Ishikawa (cell line): ENCODE measurements at regions not wholly inside any gene's neighbourhood (a gene's known extent, or its start where the extent isn't known, plus 50 kb on each side); places are given as distances from the start of the nearest gene placed in this dataset.

Experiments
- CEBPB ChIP-seq: IDR thresholded peaks from 2 replicates; pipeline ENCODE4 v1.6.1; 2012
- CREB1 ChIP-seq: IDR thresholded peaks from 2 replicates; pipeline ENCODE4 v1.6.1; 2012; ENCODE audit warnings: low read depth
- EGR1 ChIP-seq: IDR thresholded peaks from 2 replicates; pipeline ENCODE4 v1.6.1; 2012
- EP300 ChIP-seq: IDR thresholded peaks from 2 replicates; pipeline ENCODE4 v1.6.1; 2012; ENCODE audit warnings: borderline replicate concordance
- FOXM1 ChIP-seq: IDR thresholded peaks from 2 replicates; pipeline ENCODE4 v1.6.1; 2012; ENCODE audit warnings: low read depth, borderline replicate concordance
- MAX ChIP-seq: IDR thresholded peaks from 2 replicates; pipeline ENCODE4 v1.6.1; 2012
- NFIC ChIP-seq: IDR thresholded peaks from 2 replicates; pipeline ENCODE4 v1.6.1; 2012
- RAD21 ChIP-seq: IDR thresholded peaks from 2 replicates; pipeline ENCODE4 v1.6.1; 2012; ENCODE audit warnings: low read depth
- TAF1 ChIP-seq: IDR thresholded peaks from 2 replicates; pipeline ENCODE4 v1.6.1; 2012; ENCODE audit warnings: low read depth, mild to moderate bottlenecking
- TCF12 ChIP-seq: IDR thresholded peaks from 2 replicates; pipeline ENCODE4 v1.6.1; 2012; ENCODE audit warnings: low read depth
- TEAD4 ChIP-seq: IDR thresholded peaks from 2 replicates; pipeline ENCODE4 v1.6.1; 2012
- YY1 ChIP-seq: IDR thresholded peaks from 2 replicates; pipeline ENCODE4 v1.6.1; 2012; ENCODE audit warnings: low read depth
- ZBTB7A ChIP-seq: IDR thresholded peaks from 2 replicates; pipeline ENCODE4 v1.6.1; 2012; ENCODE audit warnings: low read depth
- TF ChIP-seq, protein P1 (sequence below): IDR thresholded peaks from 2 replicates; pipeline ENCODE4 v1.6.1; 2012; ENCODE audit warnings: low read depth, mild to moderate bottlenecking
- TF ChIP-seq, protein P2 (sequence below): IDR thresholded peaks from 2 replicates; pipeline ENCODE4 v1.6.1; 2012

DNA sequence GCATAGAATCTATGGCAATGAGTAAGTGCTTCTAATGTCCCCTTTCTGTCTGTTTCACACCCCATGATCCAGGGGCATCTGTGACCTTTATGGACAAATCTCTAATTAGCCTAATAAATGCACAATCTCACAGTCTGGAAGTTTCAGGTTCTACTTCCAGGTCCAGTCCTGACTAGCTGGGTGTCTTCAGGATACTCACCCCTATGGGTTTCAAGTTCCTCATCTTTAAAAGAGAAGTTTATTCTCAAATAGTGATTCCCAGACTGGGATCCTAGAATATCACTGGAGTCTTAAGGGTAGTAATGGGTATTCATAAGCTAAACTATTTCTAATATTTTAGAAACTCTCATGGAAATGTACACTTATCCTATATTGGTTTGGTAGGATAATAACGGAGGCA is 77.2 kb upstream of the ABCA1 start:
- TF ChIP-seq TEAD4: no peak
- TF ChIP-seq ZBTB7A: no peak
- TF ChIP-seq YY1: no peak
- no peak for TF ChIP-seq MAX
- TF ChIP-seq EGR1: no peak
- no peak for TF ChIP-seq TAF1
- TF ChIP-seq, protein P1, sequence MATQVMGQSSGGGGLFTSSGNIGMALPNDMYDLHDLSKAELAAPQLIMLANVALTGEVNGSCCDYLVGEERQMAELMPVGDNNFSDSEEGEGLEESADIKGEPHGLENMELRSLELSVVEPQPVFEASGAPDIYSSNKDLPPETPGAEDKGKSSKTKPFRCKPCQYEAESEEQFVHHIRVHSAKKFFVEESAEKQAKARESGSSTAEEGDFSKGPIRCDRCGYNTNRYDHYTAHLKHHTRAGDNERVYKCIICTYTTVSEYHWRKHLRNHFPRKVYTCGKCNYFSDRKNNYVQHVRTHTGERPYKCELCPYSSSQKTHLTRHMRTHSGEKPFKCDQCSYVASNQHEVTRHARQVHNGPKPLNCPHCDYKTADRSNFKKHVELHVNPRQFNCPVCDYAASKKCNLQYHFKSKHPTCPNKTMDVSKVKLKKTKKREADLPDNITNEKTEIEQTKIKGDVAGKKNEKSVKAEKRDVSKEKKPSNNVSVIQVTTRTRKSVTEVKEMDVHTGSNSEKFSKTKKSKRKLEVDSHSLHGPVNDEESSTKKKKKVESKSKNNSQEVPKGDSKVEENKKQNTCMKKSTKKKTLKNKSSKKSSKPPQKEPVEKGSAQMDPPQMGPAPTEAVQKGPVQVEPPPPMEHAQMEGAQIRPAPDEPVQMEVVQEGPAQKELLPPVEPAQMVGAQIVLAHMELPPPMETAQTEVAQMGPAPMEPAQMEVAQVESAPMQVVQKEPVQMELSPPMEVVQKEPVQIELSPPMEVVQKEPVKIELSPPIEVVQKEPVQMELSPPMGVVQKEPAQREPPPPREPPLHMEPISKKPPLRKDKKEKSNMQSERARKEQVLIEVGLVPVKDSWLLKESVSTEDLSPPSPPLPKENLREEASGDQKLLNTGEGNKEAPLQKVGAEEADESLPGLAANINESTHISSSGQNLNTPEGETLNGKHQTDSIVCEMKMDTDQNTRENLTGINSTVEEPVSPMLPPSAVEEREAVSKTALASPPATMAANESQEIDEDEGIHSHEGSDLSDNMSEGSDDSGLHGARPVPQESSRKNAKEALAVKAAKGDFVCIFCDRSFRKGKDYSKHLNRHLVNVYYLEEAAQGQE: no peak
- TF ChIP-seq NFIC: no peak
- no peak for TF ChIP-seq CREB1
- no peak for TF ChIP-seq RAD21
- no peak for TF ChIP-seq CEBPB
- TF ChIP-seq, protein P2, sequence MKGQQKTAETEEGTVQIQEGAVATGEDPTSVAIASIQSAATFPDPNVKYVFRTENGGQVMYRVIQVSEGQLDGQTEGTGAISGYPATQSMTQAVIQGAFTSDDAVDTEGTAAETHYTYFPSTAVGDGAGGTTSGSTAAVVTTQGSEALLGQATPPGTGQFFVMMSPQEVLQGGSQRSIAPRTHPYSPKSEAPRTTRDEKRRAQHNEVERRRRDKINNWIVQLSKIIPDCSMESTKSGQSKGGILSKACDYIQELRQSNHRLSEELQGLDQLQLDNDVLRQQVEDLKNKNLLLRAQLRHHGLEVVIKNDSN: no peak
- TF ChIP-seq TCF12: no peak
- no peak for TF ChIP-seq EP300
- TF ChIP-seq FOXM1: no peak

DNA sequence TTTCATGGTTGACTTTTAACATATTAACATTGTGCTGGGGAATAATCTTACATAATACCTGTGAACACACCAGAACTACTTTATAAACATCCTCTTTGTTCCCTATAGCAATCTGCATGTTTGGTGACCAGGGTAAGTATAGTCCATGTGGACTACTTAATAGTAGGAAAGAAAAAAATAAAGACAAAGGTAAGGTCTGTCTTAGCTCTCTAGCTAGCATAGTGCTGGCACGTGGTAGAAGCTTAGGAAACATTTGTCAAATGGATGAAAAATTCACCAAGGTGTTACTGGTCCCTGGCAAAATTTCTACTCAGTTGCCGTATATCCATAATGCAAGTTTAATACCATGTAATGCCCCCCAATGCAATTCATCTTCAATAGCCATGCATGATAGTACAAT is 78.6 kb upstream of the ABCA1 start:
- TF ChIP-seq MAX (no peak), ZBTB7A (no peak), TAF1 (no peak), FOXM1 (no peak)

GRCh38 chr9:105007143-105007542 is 79.2 kb upstream of the ABCA1 start:
- TF ChIP-seq CEBPB (no peak), TAF1 (no peak), NFIC (no peak), MAX (no peak), TEAD4 (no peak), FOXM1 (no peak), RAD21 (no peak), EGR1 (no peak), EP300 (no peak), ZBTB7A (no peak), YY1 (no peak), CREB1 (no peak), TCF12 (no peak)
- TF ChIP-seq, protein P1: no peak
- TF ChIP-seq, protein P2: no peak

DNA sequence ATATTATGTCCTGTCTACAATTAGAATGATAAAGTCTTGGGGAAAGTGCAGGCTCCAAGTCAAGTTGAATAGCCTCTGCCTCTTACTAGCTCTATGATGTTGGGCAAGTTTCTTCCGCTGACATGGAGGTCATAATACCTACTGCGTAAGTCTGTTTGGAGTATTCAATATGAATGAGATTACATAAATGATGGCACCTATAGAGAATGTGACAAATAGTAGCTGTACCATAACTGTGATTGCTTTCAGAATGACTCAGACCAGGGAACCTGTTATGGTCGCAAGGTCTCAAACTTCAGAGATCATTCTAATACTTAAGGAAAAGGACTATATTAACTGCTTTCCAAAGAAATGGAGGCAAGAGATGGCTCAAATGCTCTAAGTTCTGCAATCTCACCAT is 94.0 kb upstream of the ABCA1 start:
- TF ChIP-seq ZBTB7A: no peak
- TF ChIP-seq CREB1: no peak
- no peak for TF ChIP-seq FOXM1
- no peak for TF ChIP-seq TEAD4
- no peak for TF ChIP-seq NFIC
- TF ChIP-seq, protein P1: no peak

GRCh38 chr9:105023788-105024187 is 95.8 kb upstream of the ABCA1 start:
- no peak for TF ChIP-seq ZBTB7A
